ENCODE measurements at regions not wholly inside any gene's neighbourhood (a gene's known extent, or its start where the extent isn't known, plus 50 kb on each side); places are given as distances from the start of the nearest gene placed in this dataset.

GRCh38 chr18:64248836-64249235 is 99.9 kb upstream of the LINC00305 start:
- no peaks in the 10 kb centered on the region for H3K9me3 ChIP-seq (ENCODE audit: control insufficient read depth, insufficient read depth, low read length)
- no peaks in the 10 kb centered on the region for H3K27me3 ChIP-seq (ENCODE audit: control insufficient read depth, low read length)
- TF ChIP-seq CTCF (IDR thresholded peaks at IDR 0.05; ENCODE audit: low read depth, low read length, poor library complexity, severe bottlenecking) (no peak), EZH2phosphoT487 (IDR thresholded peaks at IDR 0.05; ENCODE audit: borderline replicate concordance, low read length) (no peak)
- H3F3A ChIP-seq (ENCODE audit: control insufficient read depth, insufficient read depth): no peaks in the 10 kb centered on the region
- H4K20me1 ChIP-seq (ENCODE audit: control insufficient read depth, insufficient read depth, low read depth, low read length): no peaks in the 10 kb centered on the region
- H3K9me2 ChIP-seq (replicated peaks; ENCODE audit: control insufficient read depth, low read length): no peaks in the 10 kb centered on the region; the same call in 1 of the 2 replicates
- H3K27ac ChIP-seq (ENCODE audit: low read depth, low read length): no peak overlapping the region
- H3K4me3 ChIP-seq (ENCODE audit: low read length): no peak overlapping the region
- no peak overlapping the region for H3K4me2 ChIP-seq (ENCODE audit: low read length)
- H3K36me3 ChIP-seq (ENCODE audit: control insufficient read depth, low read length): no peaks in the 10 kb centered on the region
- no peaks in the 10 kb centered on the region for H3K4me1 ChIP-seq (ENCODE audit: control insufficient read depth, low read length)
- H3K79me2 ChIP-seq (ENCODE audit: control insufficient read depth, low read length): no peaks in the 10 kb centered on the region

GRCh38 chr18:64245126-64245861 is 96.4 kb upstream of the LINC00305 start:
- Histone ChIP-seq H3K79me2 (ENCODE audit: control insufficient read depth, low read length) (no peaks in the 10 kb centered on the region), H3K27me3 (ENCODE audit: control insufficient read depth, low read length) (no peaks in the 10 kb centered on the region), H3K9me3 (ENCODE audit: control insufficient read depth, insufficient read depth, low read length) (no peaks in the 10 kb centered on the region), H3K36me3 (ENCODE audit: control insufficient read depth, low read length) (no peaks in the 10 kb centered on the region), H3K9me2 (replicated peaks; ENCODE audit: control insufficient read depth, low read length) (no peaks in the 10 kb centered on the region; the same call in 1 of the 2 replicates), H4K20me1 (ENCODE audit: control insufficient read depth, insufficient read depth, low read depth, low read length) (no peaks in the 10 kb centered on the region), H3K4me3 (ENCODE audit: low read length) (no peak overlapping the region), H3K27ac (ENCODE audit: low read depth, low read length) (no peak overlapping the region), H3K4me2 (ENCODE audit: low read length) (no peak overlapping the region), H3K4me1 (ENCODE audit: control insufficient read depth, low read length) (no peaks in the 10 kb centered on the region), H3F3A (ENCODE audit: control insufficient read depth, insufficient read depth) (no peaks in the 10 kb centered on the region)
- TF ChIP-seq CTCF (IDR thresholded peaks at IDR 0.05; ENCODE audit: low read depth, low read length, poor library complexity, severe bottlenecking) (no peak), EZH2phosphoT487 (IDR thresholded peaks at IDR 0.05; ENCODE audit: borderline replicate concordance, low read length) (no peak)

- no peaks in the 10 kb centered on the region for H3K36me3 ChIP-seq (ENCODE audit: control insufficient read depth, low read length)
- H4K20me1 ChIP-seq (ENCODE audit: control insufficient read depth, insufficient read depth, low read depth, low read length): no peaks in the 10 kb centered on the region
- no peaks in the 10 kb centered on the region; the same call in 1 of the 2 replicates for H3K9me2 ChIP-seq (replicated peaks; ENCODE audit: control insufficient read depth, low read length)
- no peaks in the 10 kb centered on the region for H3K9me3 ChIP-seq (ENCODE audit: control insufficient read depth, insufficient read depth, low read length)
- no peaks in the 10 kb centered on the region for H3K27me3 ChIP-seq (ENCODE audit: control insufficient read depth, low read length)
- H3K79me2 ChIP-seq (ENCODE audit: control insufficient read depth, low read length): no peaks in the 10 kb centered on the region
- H3K4me2 ChIP-seq (ENCODE audit: low read length): no peak overlapping the region
- TF ChIP-seq CTCF (IDR thresholded peaks at IDR 0.05; ENCODE audit: low read depth, low read length, poor library complexity, severe bottlenecking) (no peak), EZH2phosphoT487 (IDR thresholded peaks at IDR 0.05; ENCODE audit: borderline replicate concordance, low read length) (no peak)
- no peak overlapping the region for H3K4me3 ChIP-seq (ENCODE audit: low read length)
- H3K27ac ChIP-seq (ENCODE audit: low read depth, low read length): no peak overlapping the region
- no peaks in the 10 kb centered on the region for H3F3A ChIP-seq (ENCODE audit: control insufficient read depth, insufficient read depth)
- no peaks in the 10 kb centered on the region for H3K4me1 ChIP-seq (ENCODE audit: control insufficient read depth, low read length)
These were observed 95.7 kb upstream of the LINC00305 start for GRCh38 chr18:64244571-64244970.
